HG02884 (cell line): ENCODE measurements at regions not wholly inside any gene's neighbourhood (a gene's known extent, or its start where the extent isn't known, plus 50 kb on each side); places are given as distances from the start of the nearest gene placed in this dataset.
"Not testable (repeated sequence)": the region's sequence is repeated elsewhere in the genome, so short reads cannot be mapped to it uniquely, and the experiment has no call there.

Experiments used
- ATAC-seq: cut with Tn5 transposase; IDR thresholded peaks from one replicate; pipeline ENCODE4 v1.9.1; 2021; ENCODE audit warnings: mild to moderate bottlenecking, moderate library complexity; ENCODE audit not compliant: unreplicated experiment

- ATAC-seq = no peak
Measured at GRCh38 chr2:13180729-13181128, 464.0 kb downstream of the TRIB2 start.

DNA sequence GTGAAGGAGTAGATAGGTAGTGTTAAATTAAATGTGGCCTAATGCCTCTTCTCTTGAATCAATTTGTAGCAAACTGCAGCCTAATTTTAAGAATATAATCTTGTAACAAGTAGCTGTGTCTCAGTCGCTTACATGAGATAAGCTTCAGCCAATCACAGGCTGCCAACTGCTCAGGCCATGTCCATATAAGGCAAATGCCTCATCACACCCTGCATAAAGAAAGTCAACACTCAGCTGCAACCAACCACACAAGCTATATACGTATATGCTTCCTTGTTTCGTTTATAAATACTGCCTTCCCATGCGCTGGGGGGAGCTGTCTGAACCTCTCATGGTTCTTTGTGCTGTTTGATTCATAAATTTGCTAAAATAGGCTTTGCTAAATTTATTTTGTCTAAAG, 476.3 kb downstream of the TRIB2 start:
- ATAC-seq = peak; percentile 81

- peak; percentile 74 for ATAC-seq
Measured at GRCh38 chr2:13193900-13194299, 477.2 kb downstream of the TRIB2 start.

DNA sequence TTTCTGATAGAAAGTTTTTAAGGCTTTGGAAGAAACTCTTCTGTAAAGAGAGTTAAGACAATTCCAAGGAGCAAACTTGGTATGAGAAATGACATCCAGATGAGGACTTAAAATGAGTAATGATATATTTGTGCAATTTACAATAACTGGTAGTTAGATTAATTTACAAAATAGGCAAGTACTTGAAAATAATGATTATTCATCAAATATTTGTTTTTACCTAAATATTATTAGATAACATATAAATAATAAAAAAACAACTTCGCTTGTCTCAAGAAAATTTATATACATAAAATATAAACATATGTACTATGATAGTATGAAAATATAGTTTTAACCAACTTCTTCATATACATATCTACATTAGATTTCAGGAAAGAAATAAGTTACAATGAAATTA, 478.5 kb downstream of the TRIB2 start:
- ATAC-seq = no peak

- no peak for ATAC-seq
Measured at GRCh38 chr2:13197248-13197647, 480.5 kb downstream of the TRIB2 start.

- ATAC-seq = no peak
Measured at GRCh38 chr2:13201924-13202323, 485.2 kb downstream of the TRIB2 start.

GRCh38 chr2:13212115-13212514, 495.4 kb downstream of the TRIB2 start:
- ATAC-seq = no peak

- ATAC-seq = no peak
Measured at GRCh38 chr2:13218205-13218604, 501.5 kb downstream of the TRIB2 start.

DNA sequence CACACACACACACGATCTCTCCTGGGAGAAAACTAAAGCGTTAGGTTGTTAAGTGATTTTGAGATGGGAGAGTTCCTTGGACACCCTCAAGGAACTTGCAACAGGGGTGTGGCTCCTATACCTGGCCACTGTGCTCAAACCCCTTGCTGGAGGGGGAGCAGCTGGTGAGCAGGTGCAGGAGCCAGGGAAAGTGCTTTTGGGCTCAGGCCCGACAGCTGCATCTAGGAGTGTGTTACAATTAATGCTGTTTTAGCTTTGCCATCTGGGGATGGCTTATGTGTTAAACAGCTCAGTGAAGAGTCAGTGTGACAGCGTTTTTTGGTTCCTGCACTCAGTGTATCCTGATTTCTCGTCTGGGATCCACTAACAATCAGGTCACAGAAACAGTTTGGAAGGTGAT, 510.8 kb downstream of the TRIB2 start:
- ATAC-seq = no peak

- no peak for ATAC-seq
Measured at GRCh38 chr2:13230221-13230620, 513.5 kb downstream of the TRIB2 start.

DNA sequence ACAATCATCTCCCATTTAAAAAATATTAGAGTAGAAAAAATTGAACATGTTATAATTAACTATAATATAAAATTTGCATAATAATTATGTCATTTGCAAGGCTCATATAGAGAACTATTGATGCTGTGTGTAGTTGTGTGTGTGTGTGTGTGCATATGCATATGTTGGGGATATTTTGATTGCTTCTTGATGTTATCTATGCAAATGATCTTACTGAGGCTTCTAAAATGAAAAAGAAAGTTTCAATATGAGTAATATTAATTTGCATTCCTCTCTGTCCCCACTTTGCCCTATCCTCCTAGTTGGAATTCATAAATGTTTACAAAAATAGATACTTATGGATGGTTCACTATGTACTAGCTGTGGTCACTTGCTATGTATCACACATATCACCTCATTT, 523.3 kb downstream of the TRIB2 start:
- no peak for ATAC-seq

DNA sequence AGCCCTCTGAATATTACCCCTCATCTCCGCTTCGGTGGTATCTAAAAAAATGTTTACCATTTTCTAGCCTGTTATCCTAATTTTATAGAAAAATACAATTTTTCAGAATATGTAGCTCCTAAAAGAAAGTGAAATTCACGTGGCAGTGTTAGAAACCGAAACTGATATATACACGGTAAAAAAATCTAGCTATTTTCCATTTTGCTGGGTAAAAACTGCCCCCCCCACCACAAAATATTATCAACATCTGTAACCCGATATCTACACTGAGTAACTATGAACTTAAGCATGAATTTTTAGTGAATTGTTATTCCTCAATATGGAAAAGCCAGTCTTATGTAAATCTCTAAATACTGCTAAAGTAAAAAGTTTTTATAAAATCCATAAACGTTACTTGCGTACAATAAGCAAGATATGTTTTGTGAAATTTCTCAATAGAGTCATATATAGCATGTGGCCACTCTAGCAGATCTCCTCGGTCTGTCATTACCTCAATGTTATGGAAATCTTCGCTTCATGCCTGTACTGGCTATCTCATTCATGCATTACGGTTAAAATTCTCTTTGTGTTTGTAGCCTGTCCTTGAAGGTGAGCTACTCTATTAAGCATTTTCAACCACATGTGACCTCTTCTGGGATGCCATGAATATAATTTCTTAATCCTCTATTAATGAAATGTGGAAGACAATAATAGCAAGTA, 524.2 kb downstream of the TRIB2 start:
- no peak for ATAC-seq

DNA sequence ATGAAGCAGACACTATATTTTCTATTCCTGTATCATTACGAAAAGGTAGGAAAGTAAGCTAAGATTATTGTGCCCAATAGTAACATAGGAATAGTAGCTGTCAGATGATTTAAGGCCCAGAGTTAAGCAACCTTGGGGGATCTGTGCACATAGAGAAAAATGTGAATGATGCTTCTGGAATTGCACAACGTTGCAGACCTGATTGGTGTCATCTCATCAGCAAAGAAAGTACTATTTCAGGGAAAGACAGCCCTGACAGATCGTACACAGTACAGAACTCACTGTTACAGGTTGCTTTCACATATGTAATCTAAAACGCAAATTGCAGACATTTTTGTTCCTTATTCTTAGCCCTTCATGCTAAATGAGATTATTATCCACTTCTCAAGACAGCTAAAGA, 535.9 kb downstream of the TRIB2 start:
- ATAC-seq = no peak

DNA sequence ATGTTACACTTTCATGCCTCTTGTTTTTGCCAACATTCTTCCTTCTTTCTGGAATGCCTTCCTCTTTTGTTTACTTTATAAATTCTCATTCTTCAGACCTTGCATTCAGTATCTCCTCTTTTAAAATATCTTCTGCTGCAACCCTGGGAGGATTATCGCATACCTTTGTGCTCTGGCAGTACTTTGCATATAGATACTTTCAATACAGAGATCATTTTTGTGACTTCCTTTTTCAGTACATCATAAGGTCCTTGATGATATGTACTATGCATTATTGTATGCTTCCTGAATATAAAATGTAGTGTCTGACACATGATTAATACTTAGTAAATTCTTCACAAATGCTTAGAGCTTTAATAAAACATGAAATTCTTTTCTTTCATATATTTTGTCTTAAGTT, 538.7 kb downstream of the TRIB2 start:
- no peak for ATAC-seq

- no peak for ATAC-seq
Measured at GRCh38 chr2:13260402-13260801, 543.7 kb downstream of the TRIB2 start.

- no peak for ATAC-seq
Measured at GRCh38 chr2:13266166-13266565, 549.4 kb downstream of the TRIB2 start.

DNA sequence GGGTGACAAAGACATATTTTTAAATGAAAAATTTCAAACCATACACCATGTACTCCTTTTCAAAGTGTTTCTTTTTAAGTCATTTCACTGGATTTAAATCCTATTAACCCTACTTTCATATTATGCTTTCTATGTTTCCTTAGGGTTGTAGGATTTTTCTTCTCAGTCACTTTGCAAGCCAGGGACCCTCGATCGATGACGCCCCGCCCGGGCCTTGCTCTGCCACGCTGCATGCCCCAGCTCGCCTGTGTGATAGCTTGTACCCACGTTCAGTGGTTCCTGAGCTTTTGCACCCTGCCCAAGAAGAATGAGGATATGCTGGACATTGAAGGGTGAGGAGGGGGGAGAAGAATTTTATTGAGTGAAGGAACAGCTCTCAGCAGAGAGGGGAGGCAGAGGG, 568.0 kb downstream of the TRIB2 start:
- no peak for ATAC-seq

DNA sequence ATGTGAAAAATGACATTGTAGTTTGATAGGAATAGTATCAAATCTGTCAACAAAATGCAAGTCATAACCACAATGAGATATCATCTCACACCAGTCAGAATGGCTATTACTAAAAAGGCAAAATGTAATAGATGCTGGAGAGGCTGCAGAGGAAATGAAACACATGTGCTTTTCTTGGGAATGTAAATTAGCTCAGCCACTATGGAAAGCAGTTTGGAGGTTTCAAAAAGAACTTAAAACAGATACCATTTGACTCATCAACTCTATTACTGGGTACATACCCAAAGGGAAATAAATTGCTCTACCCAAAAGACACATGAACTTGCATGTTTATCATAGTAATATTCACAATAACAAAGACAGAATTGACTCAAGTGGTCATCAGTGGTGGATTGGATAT, 572.6 kb downstream of the TRIB2 start:
- no peak for ATAC-seq

GRCh38 chr2:13308478-13308805, 591.7 kb downstream of the TRIB2 start:
- not testable (repeated sequence) for ATAC-seq

GRCh38 chr2:13308989-13309388, 592.3 kb downstream of the TRIB2 start:
- ATAC-seq = no peak

DNA sequence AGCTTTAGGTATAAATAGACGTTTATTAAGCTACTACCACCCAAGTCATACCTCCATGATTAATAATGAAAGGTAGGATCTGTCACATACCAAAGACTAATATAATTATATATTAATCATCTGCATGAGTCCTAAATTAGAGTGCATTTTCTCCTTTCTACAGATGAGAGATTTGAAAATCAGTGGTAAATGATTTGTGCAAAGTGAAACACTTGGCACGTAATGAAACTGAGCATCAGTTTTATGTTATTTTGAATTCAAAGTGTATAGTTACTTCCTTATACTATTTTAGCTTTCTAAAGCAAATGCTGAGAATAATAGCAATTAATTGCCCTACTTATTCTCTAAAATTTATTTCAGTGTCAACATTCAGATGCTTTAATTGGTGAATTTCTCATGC, 615.3 kb downstream of the TRIB2 start:
- no peak for ATAC-seq

DNA sequence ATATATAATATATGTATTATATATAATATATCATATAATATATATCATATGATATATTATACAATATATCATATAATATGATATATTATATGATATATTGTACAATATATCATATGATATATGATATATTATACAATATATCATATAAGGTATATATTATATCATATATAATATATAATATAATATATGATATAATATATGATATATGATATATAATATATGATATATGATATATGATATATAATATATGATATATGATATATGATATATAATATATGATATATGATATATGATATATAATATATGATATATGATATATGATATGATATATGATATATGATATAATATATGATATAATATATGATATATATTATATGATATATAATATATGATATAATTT, 617.3 kb downstream of the TRIB2 start:
- not testable (repeated sequence) for ATAC-seq

DNA sequence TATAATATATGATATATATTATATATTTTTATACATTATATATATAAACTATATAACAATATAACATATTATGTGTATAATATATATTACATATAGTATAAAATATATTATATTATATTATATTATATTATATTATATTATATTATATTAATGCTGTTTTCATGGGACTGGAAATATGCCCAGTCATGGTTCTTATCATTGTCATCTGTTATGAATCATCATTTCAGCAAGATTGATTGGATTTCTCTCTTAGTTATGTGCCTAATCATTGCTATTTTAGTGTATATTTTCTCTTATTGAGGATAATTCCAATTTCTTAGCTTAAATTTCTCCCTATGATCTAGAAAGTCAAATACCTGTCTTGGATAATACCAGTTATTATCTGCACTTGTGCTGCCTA, 617.8 kb downstream of the TRIB2 start:
- no peak for ATAC-seq
